Lower lobe of right lung (tissue), 2 donors: ENCODE measurements at regions not wholly inside any gene's neighbourhood (a gene's known extent, or its start where the extent isn't known, plus 50 kb on each side); places are given as distances from the start of the nearest gene placed in this dataset.
A peak's percentile ranks its signal among the peaks of the same experiment; 100 is the strongest.

Experiments
- ATAC-seq, 2 donors: fragments of 200-7000 bp; cut with Tn5 transposase; one replicate each; pipeline ENCODE4 v1.9.1; 2020 to 2022; ENCODE audit warnings: mild to moderate bottlenecking in 2 of 2, moderate library complexity in 2 of 2
- DNase-seq: peaks from one replicate; pipeline ENCODE4 v3.0.0-alpha.2; 2020
- H3K27ac ChIP-seq: fragments of 200-600 bp; one replicate; pipeline ENCODE4 v1.8.0; 2022
- H3K27me3 ChIP-seq: fragments of 200-600 bp; one replicate; pipeline ENCODE4 v1.8.0; 2022; ENCODE audit warnings: low read depth
- H3K36me3 ChIP-seq: fragments of 200-600 bp; one replicate; pipeline ENCODE4 v1.8.0; 2022; ENCODE audit warnings: mild to moderate bottlenecking
- H3K4me1 ChIP-seq: fragments of 200-600 bp; one replicate; pipeline ENCODE4 v1.8.0; 2022
- H3K4me3 ChIP-seq: fragments of 200-600 bp; one replicate; pipeline ENCODE4 v1.8.0; 2022; ENCODE audit warnings: mild to moderate bottlenecking
- H3K9me3 ChIP-seq: fragments of 200-600 bp; one replicate; pipeline ENCODE4 v1.8.0; 2022
- intact Hi-C: fragments of 100-400 bp; cut with DNase I; formaldehyde crosslinking; loops from one replicate; pipeline ENCODE4 v1.11.0; 2022
- TF ChIP-seq, protein P1 (sequence below): fragments of 200-600 bp; IDR thresholded peaks from one replicate; pipeline ENCODE4 v1.8.0; 2022; ENCODE audit warnings: antibody characterized with exemption, mild to moderate bottlenecking
- donor health status: DM: no; HTN: yes; CAD: no; lungs with severe emphysema.

DNA sequence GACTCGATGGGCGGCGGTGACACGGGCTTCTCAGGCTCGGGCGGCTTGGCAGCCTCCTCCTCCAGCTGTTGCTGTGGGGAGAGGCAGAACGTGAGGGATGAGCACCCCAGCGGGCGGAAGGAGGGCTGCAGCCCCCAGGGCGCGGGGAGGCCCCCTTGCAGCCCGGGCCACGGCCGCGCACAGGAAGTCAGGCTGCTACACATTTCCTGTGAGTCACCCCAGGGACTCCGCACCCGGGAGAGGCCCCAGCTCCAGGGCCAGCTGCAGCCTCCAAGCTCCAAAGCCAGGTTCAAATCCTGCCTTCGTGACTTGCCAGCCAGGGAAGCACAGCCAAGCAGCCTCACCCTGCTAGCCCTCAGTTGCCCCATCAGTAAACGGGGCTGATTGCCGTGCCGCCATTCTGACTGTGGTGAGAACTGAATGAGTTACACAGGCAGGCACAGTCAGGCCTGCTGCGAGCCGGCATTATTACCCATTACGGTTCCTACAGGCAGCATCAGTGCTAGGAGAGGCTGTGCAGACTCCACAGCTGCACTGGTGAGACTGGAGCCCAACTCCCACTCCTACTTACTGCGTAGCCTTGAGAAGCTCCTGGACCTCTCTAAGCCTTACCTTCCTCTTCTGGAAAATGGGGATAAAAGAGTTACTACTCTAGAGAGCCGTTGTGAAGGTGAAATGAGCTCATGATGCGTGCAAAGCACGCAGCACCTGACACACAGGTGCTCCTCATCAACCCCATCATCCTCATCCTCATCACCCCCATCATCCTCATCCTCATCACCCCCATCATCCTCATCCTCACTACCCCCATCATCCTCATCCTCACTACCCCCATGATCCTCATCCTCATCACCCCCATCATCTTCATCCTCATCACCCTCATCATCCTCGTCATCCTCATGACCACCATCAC lies 100.9 kb downstream of the NCOR2 start:
- ATAC-seq = peak; percentile 68 to 87
- H3K36me3 ChIP-seq = peaks cover 71% of the 10 kb centered on the region
- peaks cover 24% of the 10 kb centered on the region for H3K4me1 ChIP-seq
- H3K9me3 ChIP-seq = peaks cover 5% of the 10 kb centered on the region
- DNase-seq = peak; percentile 74
- intact Hi-C loops = no loop called here
- peak overlapping the region; percentile 35 for H3K4me3 ChIP-seq
- peak overlapping the region; percentile 47 for H3K27ac ChIP-seq
- no peaks in the 10 kb centered on the region for H3K27me3 ChIP-seq
- TF ChIP-seq, protein P1, sequence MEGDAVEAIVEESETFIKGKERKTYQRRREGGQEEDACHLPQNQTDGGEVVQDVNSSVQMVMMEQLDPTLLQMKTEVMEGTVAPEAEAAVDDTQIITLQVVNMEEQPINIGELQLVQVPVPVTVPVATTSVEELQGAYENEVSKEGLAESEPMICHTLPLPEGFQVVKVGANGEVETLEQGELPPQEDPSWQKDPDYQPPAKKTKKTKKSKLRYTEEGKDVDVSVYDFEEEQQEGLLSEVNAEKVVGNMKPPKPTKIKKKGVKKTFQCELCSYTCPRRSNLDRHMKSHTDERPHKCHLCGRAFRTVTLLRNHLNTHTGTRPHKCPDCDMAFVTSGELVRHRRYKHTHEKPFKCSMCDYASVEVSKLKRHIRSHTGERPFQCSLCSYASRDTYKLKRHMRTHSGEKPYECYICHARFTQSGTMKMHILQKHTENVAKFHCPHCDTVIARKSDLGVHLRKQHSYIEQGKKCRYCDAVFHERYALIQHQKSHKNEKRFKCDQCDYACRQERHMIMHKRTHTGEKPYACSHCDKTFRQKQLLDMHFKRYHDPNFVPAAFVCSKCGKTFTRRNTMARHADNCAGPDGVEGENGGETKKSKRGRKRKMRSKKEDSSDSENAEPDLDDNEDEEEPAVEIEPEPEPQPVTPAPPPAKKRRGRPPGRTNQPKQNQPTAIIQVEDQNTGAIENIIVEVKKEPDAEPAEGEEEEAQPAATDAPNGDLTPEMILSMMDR = peak; percentile 35

DNA sequence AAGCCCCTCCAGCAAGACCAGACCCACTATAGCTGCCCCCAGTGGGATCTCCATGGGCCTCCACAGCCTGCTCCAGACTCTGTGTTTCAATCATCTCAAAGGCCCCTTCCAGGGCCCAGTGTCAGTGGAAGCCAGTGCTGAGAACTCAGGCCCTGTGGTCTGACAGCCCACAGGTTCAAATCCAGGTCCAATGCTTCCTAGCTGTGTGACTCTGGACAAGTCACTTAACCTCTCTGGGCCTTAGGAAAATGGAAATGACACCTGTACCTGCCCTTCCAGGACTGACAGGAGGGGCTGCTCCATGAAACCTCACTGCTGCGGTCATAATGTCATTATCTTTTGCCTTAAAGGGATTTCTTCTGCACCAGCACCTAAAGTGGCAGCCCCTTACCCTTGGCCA lies 101.9 kb downstream of the NCOR2 start:
- TF ChIP-seq, protein P1 = no peak
- peaks cover 5% of the 10 kb centered on the region for H3K9me3 ChIP-seq
- no peak for DNase-seq
- intact Hi-C loops = no loop called here
- no peak for ATAC-seq
- no peaks in the 10 kb centered on the region for H3K27me3 ChIP-seq
- H3K36me3 ChIP-seq = peaks cover 70% of the 10 kb centered on the region
- peak overlapping the region; percentile 35 for H3K4me3 ChIP-seq
- H3K4me1 ChIP-seq = peaks cover 24% of the 10 kb centered on the region
- peak overlapping the region; percentile 26 for H3K27ac ChIP-seq

DNA sequence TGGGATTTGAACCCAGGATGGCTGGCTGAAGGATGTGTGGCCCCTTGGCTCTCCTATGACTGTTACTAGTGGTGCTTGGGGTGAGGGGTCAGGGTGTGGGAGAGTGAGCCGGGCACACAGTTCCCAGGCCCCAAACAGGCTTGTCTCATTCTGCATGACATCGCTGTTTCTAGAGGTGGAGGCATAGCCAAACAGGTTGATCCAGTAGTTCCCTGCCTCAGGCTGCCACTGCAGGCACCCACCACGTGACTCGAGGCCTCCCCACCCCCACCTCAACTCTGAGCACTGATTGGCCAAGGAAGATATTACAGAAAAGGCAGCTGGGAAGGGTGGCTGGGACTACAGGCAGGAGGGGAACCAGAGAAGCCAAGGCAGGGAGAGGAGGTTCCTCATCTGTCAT lies 102.6 kb downstream of the NCOR2 start:
- TF ChIP-seq, protein P1 = no peak
- Histone ChIP-seq H3K9me3 (peaks cover 5% of the 10 kb centered on the region), H3K36me3 (peaks cover 70% of the 10 kb centered on the region), H3K27me3 (no peaks in the 10 kb centered on the region), H3K4me3 (no peak overlapping the region), H3K4me1 (peaks cover 24% of the 10 kb centered on the region), H3K27ac (no peak overlapping the region)
- no peak for ATAC-seq
- intact Hi-C loops = no loop called here
- DNase-seq = no peak

DNA sequence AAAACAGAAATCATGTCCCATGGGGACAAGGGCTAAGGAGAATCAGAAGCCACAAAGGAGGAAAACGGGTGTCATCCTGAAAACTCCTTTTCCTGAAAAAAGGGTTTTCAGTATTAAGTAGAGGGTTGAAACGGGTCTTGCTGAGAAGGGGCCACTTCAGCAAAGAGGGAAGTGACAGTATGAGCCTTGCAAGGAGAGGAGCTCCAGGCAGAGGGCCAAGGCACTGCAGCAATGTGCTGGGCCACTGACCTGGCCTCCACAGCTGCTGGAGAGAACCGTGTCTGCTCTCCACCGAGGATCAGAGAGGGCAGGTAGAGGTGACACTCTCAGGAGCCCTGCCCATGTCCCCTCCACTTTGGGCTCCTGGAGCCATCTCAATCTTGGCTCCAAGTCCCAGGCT lies 103.3 kb downstream of the NCOR2 start:
- no peaks in the 10 kb centered on the region for H3K27me3 ChIP-seq
- no peak overlapping the region for H3K27ac ChIP-seq
- peaks cover 73% of the 10 kb centered on the region for H3K36me3 ChIP-seq
- DNase-seq (no peak), ATAC-seq (no peak)
- peaks cover 24% of the 10 kb centered on the region for H3K4me1 ChIP-seq
- peaks cover 2% of the 10 kb centered on the region for H3K9me3 ChIP-seq
- TF ChIP-seq, protein P1 = no peak
- intact Hi-C loops = no loop called here
- H3K4me3 ChIP-seq = no peak overlapping the region

DNA sequence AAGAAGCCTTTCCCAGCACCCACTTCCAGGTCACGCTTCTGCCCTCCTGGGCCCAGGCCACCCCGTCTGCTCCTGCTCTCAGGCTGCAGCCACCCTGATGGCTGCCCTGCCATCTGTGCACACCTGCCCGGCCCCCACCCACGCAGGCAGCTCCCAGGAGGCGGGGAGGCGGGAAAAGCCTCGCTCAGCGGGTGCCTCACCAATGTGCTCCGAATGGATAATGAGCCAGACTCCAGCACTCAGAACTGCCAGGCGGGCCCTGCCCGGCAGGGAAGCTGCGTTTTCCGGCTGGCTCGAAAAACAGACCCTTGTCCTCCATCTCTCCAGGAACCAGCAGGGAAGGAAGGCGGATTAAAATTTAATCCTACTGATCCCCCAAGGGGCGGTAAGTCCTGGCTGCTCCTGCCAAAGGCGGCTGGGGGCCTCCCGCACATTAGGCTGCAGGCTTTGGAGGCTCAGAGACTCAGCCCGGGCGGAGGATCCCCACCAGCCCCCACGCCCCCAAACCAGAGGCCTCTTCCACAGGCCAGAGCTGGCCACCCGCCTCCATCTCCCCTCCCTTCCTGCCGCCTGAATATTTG lies 104.0 kb downstream of the NCOR2 start:
- DNase-seq = peak; percentile 30
- Histone ChIP-seq H3K4me1 (peaks cover 27% of the 10 kb centered on the region), H3K27ac (no peak overlapping the region), H3K36me3 (peaks cover 79% of the 10 kb centered on the region), H3K4me3 (no peak overlapping the region), H3K27me3 (no peaks in the 10 kb centered on the region), H3K9me3 (no peaks in the 10 kb centered on the region)
- TF ChIP-seq, protein P1 = no peak
- intact Hi-C loops = no loop called here
- ATAC-seq = no peak
